ENCODE measurements at regions not wholly inside any gene's neighbourhood (a gene's known extent, or its start where the extent isn't known, plus 50 kb on each side); places are given as distances from the start of the nearest gene placed in this dataset.

DNA sequence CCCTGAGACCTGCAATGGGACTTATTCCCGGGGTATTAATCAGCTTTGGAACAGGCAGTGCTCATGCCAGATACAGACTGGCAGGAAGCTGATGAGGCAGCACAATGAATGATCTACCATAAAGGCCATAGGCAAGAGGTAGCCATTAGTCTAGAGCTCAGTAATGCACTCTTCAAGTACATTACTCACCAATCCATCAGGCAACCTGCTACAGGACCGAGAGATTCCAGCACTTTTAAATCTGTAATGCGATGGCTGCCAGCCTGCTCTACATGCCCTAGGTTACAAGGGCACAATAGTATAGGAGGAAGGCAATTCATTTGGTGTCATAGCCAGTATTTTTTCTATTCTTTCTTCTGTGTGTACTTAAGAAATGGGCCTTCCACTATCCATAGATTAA lies 217.8 kb upstream of the PMFBP1 start:
- TF ChIP-seq, protein P1, sequence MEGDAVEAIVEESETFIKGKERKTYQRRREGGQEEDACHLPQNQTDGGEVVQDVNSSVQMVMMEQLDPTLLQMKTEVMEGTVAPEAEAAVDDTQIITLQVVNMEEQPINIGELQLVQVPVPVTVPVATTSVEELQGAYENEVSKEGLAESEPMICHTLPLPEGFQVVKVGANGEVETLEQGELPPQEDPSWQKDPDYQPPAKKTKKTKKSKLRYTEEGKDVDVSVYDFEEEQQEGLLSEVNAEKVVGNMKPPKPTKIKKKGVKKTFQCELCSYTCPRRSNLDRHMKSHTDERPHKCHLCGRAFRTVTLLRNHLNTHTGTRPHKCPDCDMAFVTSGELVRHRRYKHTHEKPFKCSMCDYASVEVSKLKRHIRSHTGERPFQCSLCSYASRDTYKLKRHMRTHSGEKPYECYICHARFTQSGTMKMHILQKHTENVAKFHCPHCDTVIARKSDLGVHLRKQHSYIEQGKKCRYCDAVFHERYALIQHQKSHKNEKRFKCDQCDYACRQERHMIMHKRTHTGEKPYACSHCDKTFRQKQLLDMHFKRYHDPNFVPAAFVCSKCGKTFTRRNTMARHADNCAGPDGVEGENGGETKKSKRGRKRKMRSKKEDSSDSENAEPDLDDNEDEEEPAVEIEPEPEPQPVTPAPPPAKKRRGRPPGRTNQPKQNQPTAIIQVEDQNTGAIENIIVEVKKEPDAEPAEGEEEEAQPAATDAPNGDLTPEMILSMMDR (IDR thresholded peaks at IDR 0.05; ENCODE audit: unreplicated experiment): no peak
- no peak overlapping the region for H3K27ac Mint-ChIP-seq (ENCODE audit: unreplicated experiment)
- intact Hi-C loops (cut with micrococcal nuclease; ENCODE audit: unreplicated experiment): no loop called here
- no peaks in the 10 kb centered on the region for H3K4me1 Mint-ChIP-seq (ENCODE audit: low read depth, unreplicated experiment)
- no peak for DNase-seq
- CTCF ChIA-PET: no interaction called here
- no peak overlapping the region for H3K4me3 Mint-ChIP-seq (ENCODE audit: low read depth, unreplicated experiment)
- H3K27me3 Mint-ChIP-seq (ENCODE audit: unreplicated experiment): no peaks in the 10 kb centered on the region
- BruUV-seq (replicated peaks): no TSS peak
- peaks cover 5% of the 10 kb centered on the region for H3K36me3 Mint-ChIP-seq (ENCODE audit: insufficient read depth, unreplicated experiment)
- peaks cover 12% of the 10 kb centered on the region for H3K9me3 Mint-ChIP-seq (ENCODE audit: low read depth, unreplicated experiment)

DNA sequence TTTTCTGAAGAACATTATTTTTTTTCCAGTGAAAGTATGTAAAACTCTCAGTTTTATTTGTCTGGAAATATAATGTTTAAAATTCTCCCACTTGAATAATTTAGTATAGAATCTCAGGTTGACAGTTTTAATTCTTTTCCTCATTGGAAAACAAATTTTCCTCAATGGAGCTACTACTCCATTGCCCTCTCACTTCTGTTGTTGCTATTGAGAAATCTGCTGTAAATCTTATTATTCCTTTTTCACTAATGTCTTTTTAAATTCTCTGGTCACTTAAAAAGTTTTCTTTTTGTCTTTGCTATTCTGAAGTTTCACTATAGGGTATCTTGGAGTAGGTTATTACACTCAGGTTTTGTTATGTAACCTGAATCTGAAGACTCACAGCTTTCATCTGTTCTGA lies 216.1 kb upstream of the PMFBP1 start:
- Mint-ChIP-seq H3K36me3 (ENCODE audit: insufficient read depth, unreplicated experiment) (peaks cover 5% of the 10 kb centered on the region), H3K9me3 (ENCODE audit: low read depth, unreplicated experiment) (peaks cover 14% of the 10 kb centered on the region), H3K27me3 (ENCODE audit: unreplicated experiment) (no peaks in the 10 kb centered on the region), H3K4me3 (ENCODE audit: low read depth, unreplicated experiment) (no peak overlapping the region), H3K27ac (ENCODE audit: unreplicated experiment) (no peak overlapping the region), H3K4me1 (ENCODE audit: low read depth, unreplicated experiment) (no peaks in the 10 kb centered on the region)
- no peak for DNase-seq
- intact Hi-C loops (cut with micrococcal nuclease; ENCODE audit: unreplicated experiment): no loop called here
- BruUV-seq (replicated peaks): no TSS peak
- TF ChIP-seq, protein P1 (IDR thresholded peaks at IDR 0.05; ENCODE audit: unreplicated experiment): no peak
- CTCF ChIA-PET: no interaction called here

DNA sequence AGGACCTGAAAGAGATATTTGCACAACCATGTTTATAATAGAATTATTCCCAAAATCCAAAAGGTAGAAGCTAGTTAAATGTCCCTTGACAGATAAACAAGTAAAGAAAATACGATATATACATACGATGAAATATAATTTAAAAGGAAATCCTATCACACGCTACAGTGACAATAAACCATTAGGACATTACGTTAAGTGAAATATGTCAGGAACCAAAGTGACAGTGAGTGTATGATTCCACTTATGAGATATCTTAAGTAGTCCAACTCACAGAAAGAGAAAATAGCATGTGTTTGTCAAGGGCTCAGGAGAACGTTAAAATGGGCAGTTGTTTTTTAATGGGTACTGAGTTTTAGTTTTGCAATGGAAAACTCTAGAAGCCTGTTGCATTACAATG lies 212.7 kb upstream of the PMFBP1 start:
- Mint-ChIP-seq H3K9me3 (ENCODE audit: low read depth, unreplicated experiment) (peaks cover 19% of the 10 kb centered on the region), H3K27me3 (ENCODE audit: unreplicated experiment) (no peaks in the 10 kb centered on the region), H3K27ac (ENCODE audit: unreplicated experiment) (no peak overlapping the region)

DNA sequence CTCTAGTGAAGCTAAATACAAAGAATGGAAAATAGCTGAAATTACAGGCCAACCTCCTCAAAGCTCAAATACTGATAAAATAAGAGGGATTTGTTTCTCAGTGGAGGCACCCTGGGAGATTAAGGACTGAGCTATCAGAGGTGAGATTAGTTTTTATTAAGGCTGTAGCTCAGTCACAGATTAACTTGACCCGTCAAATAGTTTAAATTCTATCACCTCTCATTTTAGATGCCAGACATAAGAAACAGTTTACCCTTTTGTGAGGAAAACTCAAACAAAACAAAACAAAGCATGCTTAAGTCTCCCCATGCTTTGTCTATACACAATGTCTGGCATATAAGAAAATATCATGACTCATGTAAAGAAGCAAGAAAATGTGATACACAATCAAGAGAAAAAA lies 208.3 kb upstream of the PMFBP1 start:
- intact Hi-C loops (cut with micrococcal nuclease; ENCODE audit: unreplicated experiment): no loop called here
- Mint-ChIP-seq H3K4me3 (ENCODE audit: low read depth, unreplicated experiment) (peak overlapping the region; percentile 14), H3K27ac (ENCODE audit: unreplicated experiment) (peak overlapping the region; percentile 41)

More for the DNA sequence above, 212.7 kb upstream of the PMFBP1 start:
- H3K4me1 Mint-ChIP-seq (ENCODE audit: low read depth, unreplicated experiment): peaks cover 15% of the 10 kb centered on the region
- H3K36me3 Mint-ChIP-seq (ENCODE audit: insufficient read depth, unreplicated experiment): peaks cover 5% of the 10 kb centered on the region
- CTCF ChIA-PET: no interaction called here
- BruUV-seq (replicated peaks): no TSS peak
- TF ChIP-seq, protein P1 (IDR thresholded peaks at IDR 0.05; ENCODE audit: unreplicated experiment): no peak
- H3K4me3 Mint-ChIP-seq (ENCODE audit: low read depth, unreplicated experiment): no peak overlapping the region
- DNase-seq: no peak
- intact Hi-C loops (cut with micrococcal nuclease; ENCODE audit: unreplicated experiment): no loop called here

More for the DNA sequence above, 208.3 kb upstream of the PMFBP1 start:
- Mint-ChIP-seq H3K36me3 (ENCODE audit: insufficient read depth, unreplicated experiment) (no peaks in the 10 kb centered on the region), H3K27me3 (ENCODE audit: unreplicated experiment) (no peaks in the 10 kb centered on the region), H3K4me1 (ENCODE audit: low read depth, unreplicated experiment) (peaks cover 20% of the 10 kb centered on the region), H3K9me3 (ENCODE audit: low read depth, unreplicated experiment) (peaks cover 7% of the 10 kb centered on the region)
- BruUV-seq (replicated peaks): no TSS peak
- TF ChIP-seq, protein P1 (IDR thresholded peaks at IDR 0.05; ENCODE audit: unreplicated experiment): no peak
- CTCF ChIA-PET: interaction anchor here (0.9 kb wide), 1 partner anchor 9 kb away, joined by 6 read pairs; no protein-coding TSS in a partner anchor
- no peak for DNase-seq
